Fibroblast of the aortic adventitia (primary cell): ENCODE measurements at regions not wholly inside any gene's neighbourhood (a gene's known extent, or its start where the extent isn't known, plus 50 kb on each side); places are given as distances from the start of the nearest gene placed in this dataset.

ENCODE experiments used
- DNase-seq: peaks from one replicate; pipeline ENCODE4 v3.0.0-alpha.2; 2010; ENCODE audit warnings: low read depth
- H3K4me3 ChIP-seq: 2 replicates; pipeline ENCODE4 v1.5.1; 2011; ENCODE audit warnings: low read depth, mild to moderate bottlenecking, control low read depth, low read length, moderate library complexity
- TF ChIP-seq, protein P1 (sequence below): IDR thresholded peaks from 2 replicates; pipeline ENCODE4 v1.5.1; 2011; ENCODE audit warnings: mild to moderate bottlenecking, low read length, control low read depth, inconsistent platforms; ENCODE audit not compliant: insufficient read depth

DNA sequence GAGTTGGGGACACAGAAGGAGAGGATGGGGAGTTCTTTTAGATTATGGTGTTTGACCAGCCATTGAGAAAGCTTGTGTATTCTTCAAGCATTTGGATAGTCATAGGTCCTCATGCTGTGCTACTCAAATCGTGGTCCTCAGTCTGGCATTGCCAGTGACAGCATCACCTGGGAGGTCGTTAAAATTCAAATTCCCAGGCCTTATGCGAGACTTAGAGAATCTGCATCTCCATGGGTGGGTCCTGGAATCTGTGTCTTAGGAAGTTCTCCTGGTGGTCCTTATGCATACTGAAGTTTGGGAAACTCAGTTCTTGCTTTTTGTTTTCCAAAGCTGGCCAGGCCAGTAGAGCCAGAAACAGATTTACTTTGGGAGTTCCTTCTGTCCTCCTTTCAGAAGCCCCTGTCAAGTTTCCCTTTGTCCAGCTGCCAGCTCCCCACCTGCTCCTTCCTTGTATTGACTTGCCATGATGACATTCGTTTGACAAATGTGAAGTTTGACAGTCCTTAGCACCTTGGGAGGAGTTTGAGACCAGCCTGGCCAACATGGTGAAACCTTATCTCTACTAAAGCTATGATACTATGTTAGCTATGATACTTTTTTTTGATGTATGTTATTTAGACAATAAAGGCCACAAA, 95.6 kb downstream of the PALM2AKAP2 start:
- DNase-seq: no peak
- no peak overlapping the region for H3K4me3 ChIP-seq
- TF ChIP-seq, protein P1, sequence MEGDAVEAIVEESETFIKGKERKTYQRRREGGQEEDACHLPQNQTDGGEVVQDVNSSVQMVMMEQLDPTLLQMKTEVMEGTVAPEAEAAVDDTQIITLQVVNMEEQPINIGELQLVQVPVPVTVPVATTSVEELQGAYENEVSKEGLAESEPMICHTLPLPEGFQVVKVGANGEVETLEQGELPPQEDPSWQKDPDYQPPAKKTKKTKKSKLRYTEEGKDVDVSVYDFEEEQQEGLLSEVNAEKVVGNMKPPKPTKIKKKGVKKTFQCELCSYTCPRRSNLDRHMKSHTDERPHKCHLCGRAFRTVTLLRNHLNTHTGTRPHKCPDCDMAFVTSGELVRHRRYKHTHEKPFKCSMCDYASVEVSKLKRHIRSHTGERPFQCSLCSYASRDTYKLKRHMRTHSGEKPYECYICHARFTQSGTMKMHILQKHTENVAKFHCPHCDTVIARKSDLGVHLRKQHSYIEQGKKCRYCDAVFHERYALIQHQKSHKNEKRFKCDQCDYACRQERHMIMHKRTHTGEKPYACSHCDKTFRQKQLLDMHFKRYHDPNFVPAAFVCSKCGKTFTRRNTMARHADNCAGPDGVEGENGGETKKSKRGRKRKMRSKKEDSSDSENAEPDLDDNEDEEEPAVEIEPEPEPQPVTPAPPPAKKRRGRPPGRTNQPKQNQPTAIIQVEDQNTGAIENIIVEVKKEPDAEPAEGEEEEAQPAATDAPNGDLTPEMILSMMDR: no peak

GRCh38 chr9:109880276-109881169, 100.5 kb downstream of the PALM2AKAP2 start:
- peak; percentile 43 for DNase-seq
- H3K4me3 ChIP-seq: no peak overlapping the region
- TF ChIP-seq, protein P1: peak; percentile 76

DNA sequence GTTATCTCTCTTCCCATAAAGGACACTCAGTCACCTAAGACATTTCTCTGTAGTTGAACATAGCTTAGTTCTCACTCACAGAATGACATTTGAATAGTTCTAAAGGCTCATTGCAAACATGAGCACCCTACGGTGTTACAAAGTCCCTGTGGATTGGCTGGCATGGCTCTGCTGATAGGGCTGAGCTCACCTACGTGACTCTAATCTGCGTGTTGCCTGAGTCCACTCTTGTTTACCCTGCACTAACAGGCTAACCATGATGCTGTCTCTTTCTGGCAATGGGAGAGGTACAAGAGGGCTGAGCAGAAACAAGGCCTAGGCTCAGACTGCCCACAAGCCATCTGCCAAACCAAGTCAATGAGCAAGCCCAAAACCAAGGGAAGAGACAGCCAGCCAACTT, 103.6 kb downstream of the PALM2AKAP2 start:
- DNase-seq: no peak
- TF ChIP-seq, protein P1: no peak
- no peak overlapping the region for H3K4me3 ChIP-seq

- no peak overlapping the region for H3K4me3 ChIP-seq
- TF ChIP-seq, protein P1: no peak
- DNase-seq: peak; percentile 36
These were observed 106.0 kb downstream of the PALM2AKAP2 start for GRCh38 chr9:109886041-109886440.

GRCh38 chr9:109886617-109887016, 106.6 kb downstream of the PALM2AKAP2 start:
- no peak overlapping the region for H3K4me3 ChIP-seq
- DNase-seq: no peak
- TF ChIP-seq, protein P1: no peak

- TF ChIP-seq, protein P1: no peak
- no peak overlapping the region for H3K4me3 ChIP-seq
- DNase-seq: peak; percentile 68
These were observed 107.1 kb downstream of the PALM2AKAP2 start for GRCh38 chr9:109887079-109887478.
